OCI-LY1 (cell line): ENCODE measurements at regions not wholly inside any gene's neighbourhood (a gene's known extent, or its start where the extent isn't known, plus 50 kb on each side); places are given as distances from the start of the nearest gene placed in this dataset.

Experiments
- H2AFZ ChIP-seq: fragments of 200-600 bp; sonication (generic), shearing (Covaris generic); 2 replicates; pipeline ENCODE4 v1.6.0; 2014; ENCODE audit warnings: antibody characterized with exemption, mild to moderate bottlenecking, low read length
- H3F3A ChIP-seq: fragments of 200-600 bp; sonication (generic), shearing (Covaris generic); 2 replicates; pipeline ENCODE4 v1.6.0; 2014; ENCODE audit warnings: mild to moderate bottlenecking, antibody characterized with exemption, low read length, moderate library complexity; ENCODE audit not compliant: insufficient read depth
- H3K27ac ChIP-seq: fragments of 200-600 bp; sonication (generic); 2 replicates; pipeline ENCODE4 v1.5.1; 2014; ENCODE audit warnings: low read length, mixed run types, mild to moderate bottlenecking, low read depth; ENCODE audit not compliant: poor library complexity, severe bottlenecking
- H3K27me3 ChIP-seq: fragments of 200-600 bp; sonication (generic); 2 replicates; pipeline ENCODE4 v1.6.0; 2014; ENCODE audit warnings: antibody characterized with exemption, mild to moderate bottlenecking, low read length, moderate library complexity; ENCODE audit not compliant: insufficient read depth
- H3K36me3 ChIP-seq: fragments of 200-600 bp; sonication (generic); 2 replicates; pipeline ENCODE4 v1.6.1; 2014; ENCODE audit warnings: mild to moderate bottlenecking, antibody characterized with exemption, low read length, moderate library complexity, mixed read lengths; ENCODE audit not compliant: insufficient read depth
- H3K4me1 ChIP-seq: fragments of 200-600 bp; sonication (generic); 2 replicates; pipeline ENCODE4 v1.5.1; 2014; ENCODE audit warnings: mild to moderate bottlenecking, low read length, moderate library complexity; ENCODE audit not compliant: insufficient read depth, severe bottlenecking
- H3K4me2 ChIP-seq: fragments of 200-600 bp; sonication (generic), shearing (Covaris generic); 2 replicates; pipeline ENCODE4 v1.6.1; 2014; ENCODE audit warnings: low read length
- H3K4me3 ChIP-seq: fragments of 200-600 bp; sonication (generic); 2 replicates; pipeline ENCODE4 v1.5.1; 2014; ENCODE audit warnings: low read length, low read depth, mild to moderate bottlenecking, mixed read lengths; ENCODE audit not compliant: poor library complexity, severe bottlenecking
- H3K79me2 ChIP-seq: fragments of 200-600 bp; shearing (Covaris generic); 2 replicates; pipeline ENCODE4 v1.6.1; 2016; ENCODE audit warnings: mixed run types, low read length, mixed read lengths; ENCODE audit not compliant: insufficient read depth
- H3K9ac ChIP-seq: fragments of 200-600 bp; sonication (generic), shearing (Covaris generic); 2 replicates; pipeline ENCODE4 v1.6.1; 2014; ENCODE audit warnings: mild to moderate bottlenecking, low read length, mixed read lengths
- H3K9me2 ChIP-seq: fragments of 200-600 bp; sonication (generic), shearing (Covaris generic); 2 replicates; pipeline ENCODE4 v1.6.1; 2014; ENCODE audit warnings: low read depth, mild to moderate bottlenecking, low read length, mixed read lengths
- H3K9me3 ChIP-seq: fragments of 200-600 bp; shearing (Covaris generic); 2 replicates; pipeline ENCODE4 v1.6.1; 2014; ENCODE audit warnings: low read length, mixed read lengths
- H4K20me1 ChIP-seq: fragments of 200-600 bp; sonication (generic), shearing (Covaris generic); 2 replicates; pipeline ENCODE4 v1.6.0; 2016; ENCODE audit warnings: mild to moderate bottlenecking, low read length; ENCODE audit not compliant: insufficient read depth
- CTCF ChIP-seq: fragments of 200-600 bp; sonication (generic), shearing (Covaris generic); IDR thresholded peaks from 2 replicates; pipeline ENCODE4 v1.5.1; 2017; ENCODE audit warnings: mild to moderate bottlenecking, antibody characterized with exemption, low read length, moderate library complexity, mixed read lengths
- EZH2 ChIP-seq: fragments of 200-600 bp; sonication (generic), shearing (Covaris generic); IDR thresholded peaks from 2 replicates; pipeline ENCODE4 v1.8.0; 2017; ENCODE audit warnings: borderline replicate concordance, mixed run types, mild to moderate bottlenecking, antibody characterized with exemption, low read length, moderate library complexity, mixed read lengths

GRCh38 chr15:81851325-81851724 lies 194.5 kb downstream of the MEX3B start:
- Histone ChIP-seq H3F3A (no peaks in the 10 kb centered on the region), H3K79me2 (no peaks in the 10 kb centered on the region), H3K9me2 (no peaks in the 10 kb centered on the region), H3K36me3 (no peaks in the 10 kb centered on the region), H3K27me3 (no peaks in the 10 kb centered on the region), H3K27ac (no peak overlapping the region), H3K9ac (no peak overlapping the region), H4K20me1 (no peaks in the 10 kb centered on the region), H3K4me2 (no peak overlapping the region), H3K4me3 (no peak overlapping the region), H3K9me3 (no peaks in the 10 kb centered on the region), H2AFZ (no peak overlapping the region), H3K4me1 (no peaks in the 10 kb centered on the region)
- TF ChIP-seq CTCF (no peak), EZH2 (no peak)

GRCh38 chr15:81849289-81849688 lies 196.5 kb downstream of the MEX3B start:
- H3K9ac ChIP-seq: no peak overlapping the region
- no peak for TF ChIP-seq CTCF
- TF ChIP-seq EZH2: no peak
- H3K4me3 ChIP-seq: no peak overlapping the region
- no peak overlapping the region for H3K4me2 ChIP-seq
- no peaks in the 10 kb centered on the region for H3K36me3 ChIP-seq
- no peaks in the 10 kb centered on the region for H3K27me3 ChIP-seq
- no peaks in the 10 kb centered on the region for H3K9me3 ChIP-seq
- no peaks in the 10 kb centered on the region for H3K79me2 ChIP-seq
- H3K27ac ChIP-seq: no peak overlapping the region
- no peaks in the 10 kb centered on the region for H3F3A ChIP-seq
- no peaks in the 10 kb centered on the region for H4K20me1 ChIP-seq
- H3K9me2 ChIP-seq: no peaks in the 10 kb centered on the region
- no peak overlapping the region for H2AFZ ChIP-seq
- no peaks in the 10 kb centered on the region for H3K4me1 ChIP-seq

DNA sequence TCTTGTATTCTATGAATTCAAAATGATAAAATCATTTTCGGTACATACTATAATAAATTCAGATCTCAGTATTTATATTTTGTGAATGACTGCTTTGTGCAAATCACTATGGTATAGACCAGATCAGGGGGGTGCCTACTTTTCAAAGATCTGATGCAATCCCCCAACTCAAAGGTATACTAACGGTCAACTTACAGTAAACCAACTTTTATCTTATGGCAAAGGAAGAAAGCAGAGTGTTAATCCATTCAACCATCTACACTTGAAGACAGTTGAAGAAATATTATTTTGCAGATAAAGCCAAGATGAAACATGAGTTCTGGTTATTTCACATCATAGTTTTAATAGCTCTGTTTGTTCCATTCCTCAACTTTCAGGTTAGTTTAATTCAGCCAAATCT lies 197.1 kb downstream of the MEX3B start:
- Histone ChIP-seq H3K27ac (no peak overlapping the region), H3K79me2 (no peaks in the 10 kb centered on the region), H3K9me2 (no peaks in the 10 kb centered on the region), H3K9me3 (no peaks in the 10 kb centered on the region), H3K9ac (no peak overlapping the region), H3K36me3 (no peaks in the 10 kb centered on the region), H3K4me3 (no peak overlapping the region), H3F3A (no peaks in the 10 kb centered on the region), H4K20me1 (no peaks in the 10 kb centered on the region), H3K27me3 (no peaks in the 10 kb centered on the region), H3K4me2 (no peak overlapping the region), H3K4me1 (peaks cover under 1% of the 10 kb centered on the region), H2AFZ (no peak overlapping the region)
- no peak for TF ChIP-seq EZH2
- TF ChIP-seq CTCF: no peak
